ENCODE measurements at regions not wholly inside any gene's neighbourhood (a gene's known extent, or its start where the extent isn't known, plus 50 kb on each side); places are given as distances from the start of the nearest gene placed in this dataset.

GRCh38 chr5:120151181-120151580 is 312.9 kb upstream of the PRR16 start:
- TF ChIP-seq CTCF (IDR thresholded peaks at IDR 0.05; ENCODE audit: insufficient read depth, low read depth, low read length) (no peak), EZH2 (IDR thresholded peaks at IDR 0.05; ENCODE audit: insufficient read depth, low read length) (no peak)
